PC-3 (cell line): ENCODE measurements at regions not wholly inside any gene's neighbourhood (a gene's known extent, or its start where the extent isn't known, plus 50 kb on each side); places are given as distances from the start of the nearest gene placed in this dataset.

Experiments
- EZH2 ChIP-seq: fragments of 300-600 bp; sonication (generic); IDR thresholded peaks from one replicate; pipeline ENCODE4 v1.6.1; 2017; ENCODE audit warnings: antibody characterized with exemption, mild to moderate bottlenecking, low read length; ENCODE audit not compliant: unreplicated experiment
- TF ChIP-seq, protein P1 (sequence below): fragments of 300-600 bp; sonication (generic); conservative IDR thresholded peaks from 2 replicates; pipeline ENCODE4 v1.5.1; 2017; ENCODE audit warnings: antibody characterized with exemption, low read depth, mild to moderate bottlenecking, low read length

DNA sequence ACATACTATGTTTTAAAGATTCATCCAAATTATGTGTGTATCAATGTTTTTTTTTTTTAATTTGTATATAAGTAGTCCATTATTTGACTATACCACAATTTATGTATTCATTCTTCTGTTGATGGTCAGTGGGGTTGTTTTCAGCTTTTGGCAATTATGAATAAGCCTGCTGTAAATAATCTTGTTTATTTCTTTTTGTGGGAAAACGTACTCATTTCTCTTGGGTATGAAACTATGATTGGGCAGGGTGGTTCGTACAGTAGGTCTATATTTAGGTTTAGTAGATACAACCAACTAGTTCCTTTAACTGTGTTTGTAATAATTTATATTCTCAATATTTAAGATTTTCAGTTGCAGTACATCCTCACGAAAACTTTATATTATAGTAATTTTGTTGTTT, 329.2 kb downstream of the LPIN1 start:
- TF ChIP-seq, protein P1, sequence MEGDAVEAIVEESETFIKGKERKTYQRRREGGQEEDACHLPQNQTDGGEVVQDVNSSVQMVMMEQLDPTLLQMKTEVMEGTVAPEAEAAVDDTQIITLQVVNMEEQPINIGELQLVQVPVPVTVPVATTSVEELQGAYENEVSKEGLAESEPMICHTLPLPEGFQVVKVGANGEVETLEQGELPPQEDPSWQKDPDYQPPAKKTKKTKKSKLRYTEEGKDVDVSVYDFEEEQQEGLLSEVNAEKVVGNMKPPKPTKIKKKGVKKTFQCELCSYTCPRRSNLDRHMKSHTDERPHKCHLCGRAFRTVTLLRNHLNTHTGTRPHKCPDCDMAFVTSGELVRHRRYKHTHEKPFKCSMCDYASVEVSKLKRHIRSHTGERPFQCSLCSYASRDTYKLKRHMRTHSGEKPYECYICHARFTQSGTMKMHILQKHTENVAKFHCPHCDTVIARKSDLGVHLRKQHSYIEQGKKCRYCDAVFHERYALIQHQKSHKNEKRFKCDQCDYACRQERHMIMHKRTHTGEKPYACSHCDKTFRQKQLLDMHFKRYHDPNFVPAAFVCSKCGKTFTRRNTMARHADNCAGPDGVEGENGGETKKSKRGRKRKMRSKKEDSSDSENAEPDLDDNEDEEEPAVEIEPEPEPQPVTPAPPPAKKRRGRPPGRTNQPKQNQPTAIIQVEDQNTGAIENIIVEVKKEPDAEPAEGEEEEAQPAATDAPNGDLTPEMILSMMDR: no peak
- TF ChIP-seq EZH2: no peak
